HepG2 (cell line): ENCODE measurements at regions not wholly inside any gene's neighbourhood (a gene's known extent, or its start where the extent isn't known, plus 50 kb on each side); places are given as distances from the start of the nearest gene placed in this dataset.

ENCODE experiments used
- CENPX ChIP-seq: sonication (generic); formaldehyde crosslinking; IDR thresholded peaks from 2 replicates; pipeline ENCODE4 v1.9.0; 2021; ENCODE audit warnings: mild to moderate bottlenecking, missing genetic modification reagents, moderate library complexity
- FLYWCH1 ChIP-seq: sonication (generic); formaldehyde crosslinking; IDR thresholded peaks from 2 replicates; pipeline ENCODE4 v1.8.1; 2023; ENCODE audit warnings: mild to moderate bottlenecking, missing genetic modification reagents
- GTF3A ChIP-seq: sonication (generic); formaldehyde crosslinking; conservative IDR thresholded peaks from 2 replicates; pipeline ENCODE4 v1.4.0; 2020; ENCODE audit warnings: mild to moderate bottlenecking, missing genetic modification reagents
- HCFC1 ChIP-seq: fragments of 150-350 bp; IDR thresholded peaks from 2 replicates; pipeline ENCODE4 v1.6.1; 2014; ENCODE audit warnings: low read depth, low read length
- HNRNPL ChIP-seq: fragments of 200-400 bp; formaldehyde crosslinking; IDR thresholded peaks from 2 replicates; pipeline ENCODE4 v1.6.1; 2017; ENCODE audit warnings: mild to moderate bottlenecking, low read depth, low read length
- IRF2 ChIP-seq: IDR thresholded peaks from 2 replicates; pipeline ENCODE4 v1.6.1; 2018; ENCODE audit warnings: missing genetic modification reagents, missing compliant biosample characterization
- JUN ChIP-seq: sonication (generic); formaldehyde crosslinking; IDR thresholded peaks from 2 replicates; pipeline ENCODE4 v1.4.0; 2020; ENCODE audit warnings: mild to moderate bottlenecking, missing genetic modification reagents
- MATR3 ChIP-seq: sonication (generic); formaldehyde crosslinking; IDR thresholded peaks from 2 replicates; pipeline ENCODE4 v1.4.0; 2020; ENCODE audit warnings: missing genetic modification reagents
- PBX3 ChIP-seq: sonication (generic); formaldehyde crosslinking; IDR thresholded peaks from 2 replicates; pipeline ENCODE4 v1.8.1; 2023; ENCODE audit warnings: missing genetic modification reagents, inconsistent platforms, borderline replicate concordance
- RCOR2 ChIP-seq: IDR thresholded peaks from 2 replicates; pipeline ENCODE4 v1.6.1; 2016; ENCODE audit warnings: missing biosample characterization, missing genetic modification reagents
- RNF219 ChIP-seq: sonication (generic); formaldehyde crosslinking; IDR thresholded peaks from 2 replicates; pipeline ENCODE4 v1.5.0; 2020; ENCODE audit warnings: mild to moderate bottlenecking, missing genetic modification reagents
- SMAD9 ChIP-seq: sonication (generic); formaldehyde crosslinking; IDR thresholded peaks from 2 replicates; pipeline ENCODE4 v1.5.1; 2020; ENCODE audit warnings: mild to moderate bottlenecking, missing genetic modification reagents
- STAT6 ChIP-seq: sonication (generic); formaldehyde crosslinking; IDR thresholded peaks from 2 replicates; pipeline ENCODE4 v1.4.0; 2020; ENCODE audit warnings: missing genetic modification reagents, mild to moderate bottlenecking, borderline replicate concordance
- THAP11 ChIP-seq: IDR thresholded peaks from 2 replicates; pipeline ENCODE4 v1.6.1; 2016; ENCODE audit warnings: missing biosample characterization, missing genetic modification reagents
- XRCC5 ChIP-seq: fragments of 200-400 bp; formaldehyde crosslinking; optimal IDR thresholded peaks from 2 replicates; pipeline ENCODE3; 2017; ENCODE audit warnings: mild to moderate bottlenecking, low read length
- ZNF264 ChIP-seq: sonication (generic); formaldehyde crosslinking; IDR thresholded peaks from 2 replicates; pipeline ENCODE4 v1.4.0; 2020; ENCODE audit warnings: missing genetic modification reagents
- ZNF441 ChIP-seq: sonication (generic); formaldehyde crosslinking; IDR thresholded peaks from 2 replicates; pipeline ENCODE4 v1.7.0; 2021; ENCODE audit warnings: missing genetic modification reagents, borderline replicate concordance
- ZNF496 ChIP-seq: sonication (generic); formaldehyde crosslinking; IDR thresholded peaks from 2 replicates; pipeline ENCODE4 v1.8.1; 2023; ENCODE audit warnings: mild to moderate bottlenecking, moderate library complexity, missing genetic modification reagents; ENCODE audit not compliant: insufficient replicate concordance
- ZNF503 ChIP-seq: sonication (generic); formaldehyde crosslinking; IDR thresholded peaks from 2 replicates; pipeline ENCODE4 v1.4.0; 2020; ENCODE audit warnings: missing genetic modification reagents
- ZNF556 ChIP-seq: sonication (generic); formaldehyde crosslinking; IDR thresholded peaks from 2 replicates; pipeline ENCODE4 v1.4.0; 2020; ENCODE audit warnings: mild to moderate bottlenecking, missing genetic modification reagents, borderline replicate concordance
- ZNF644 ChIP-seq: IDR thresholded peaks from 2 replicates; pipeline ENCODE4 v1.6.1; 2016; ENCODE audit warnings: low read depth

GRCh38 chr18:31232775-31233424 lies 70.2 kb upstream of the DSC1 start (continued):
- TF ChIP-seq HNRNPL: no peak
- no peak for TF ChIP-seq MATR3 (CRISPR knock-in tag)
- TF ChIP-seq PBX3: no peak
- TF ChIP-seq ZNF644 (CRISPR knock-in tag): peak; percentile 54; the same call in 1 of the 2 replicates
- TF ChIP-seq HCFC1: no peak
- no peak for TF ChIP-seq XRCC5
- no peak for TF ChIP-seq RNF219
- no peak for TF ChIP-seq ZNF441
- peak; percentile 50; the same call in 1 of the 2 replicates for TF ChIP-seq ZNF556 (CRISPR knock-in tag)
- no peak for TF ChIP-seq GTF3A (CRISPR knock-in tag)
- TF ChIP-seq RCOR2 (CRISPR knock-in tag): no peak
- TF ChIP-seq ZNF496: no peak
- TF ChIP-seq STAT6 (CRISPR knock-in tag): no peak
- TF ChIP-seq THAP11 (CRISPR knock-in tag): 0 out of 2 replicates have a peak, but pooled peaks have one; percentile 20
- TF ChIP-seq CENPX (CRISPR knock-in tag): no peak
- no peak for TF ChIP-seq ZNF264 (CRISPR knock-in tag)
- TF ChIP-seq FLYWCH1: no peak
- TF ChIP-seq IRF2 (CRISPR knock-in tag): no peak; the same call in 1 of the 2 replicates
- TF ChIP-seq SMAD9 (CRISPR knock-in tag): no peak
- no peak for TF ChIP-seq ZNF503 (CRISPR knock-in tag)
- TF ChIP-seq JUN (CRISPR knock-in tag): 0 out of 2 replicates have a peak, but pooled peaks have one; percentile 33
